Ramos (cell line): ENCODE measurements at regions not wholly inside any gene's neighbourhood (a gene's known extent, or its start where the extent isn't known, plus 50 kb on each side); places are given as distances from the start of the nearest gene placed in this dataset.

Experiments used
- in situ Hi-C: fragments of 300-500 bp; cut with MboI; formaldehyde crosslinking; loops from one replicate; pipeline ENCODE4 v1.14.3; 2022; ENCODE audit warnings: low sequenced_read_pairs; ENCODE audit not compliant: unreplicated experiment

DNA sequence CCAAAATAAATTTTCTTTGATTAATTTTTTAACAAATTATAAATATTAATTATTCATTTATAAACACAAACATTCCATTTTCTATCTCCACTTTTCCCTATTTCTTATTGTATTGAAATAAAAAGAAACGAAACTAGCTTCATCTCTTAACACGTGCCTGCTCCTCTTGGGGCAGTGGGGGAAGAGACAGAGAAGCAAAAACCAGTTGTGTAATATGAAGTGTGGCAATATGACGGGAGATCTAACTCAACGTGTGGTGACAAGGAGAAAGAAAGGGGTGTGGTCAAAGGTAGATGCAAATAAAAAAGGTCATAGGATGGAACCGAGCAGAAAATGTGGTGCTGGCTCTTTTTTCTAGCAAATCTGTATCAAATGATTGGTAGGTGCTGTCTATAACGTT is 106.9 kb upstream of the SLC8A1 start:
- in situ Hi-C loops: loop anchor here (10.0 kb wide), 1 partner anchor 644 kb away; no protein-coding TSS in a partner anchor

DNA sequence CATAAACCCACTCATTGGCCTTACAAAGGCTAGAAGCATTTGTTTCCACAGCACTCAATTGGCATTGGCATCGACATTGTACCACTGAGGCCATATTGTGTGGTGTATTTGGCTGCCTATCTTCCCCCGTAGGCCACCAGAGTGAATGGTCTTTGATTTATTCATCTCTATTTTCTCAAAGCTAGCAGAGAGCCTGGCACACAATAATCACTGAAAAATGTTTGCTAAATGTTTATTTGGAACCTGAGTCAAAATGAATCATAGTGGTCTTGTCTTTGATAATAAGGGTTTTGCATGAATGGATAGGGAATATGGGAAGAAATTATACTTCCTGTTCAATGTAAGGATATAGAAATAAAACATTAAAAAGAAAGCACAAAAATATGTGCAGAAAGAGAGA is 107.3 kb upstream of the SLC8A1 start:
- in situ Hi-C loops: loop anchor here (10.0 kb wide), 1 partner anchor 644 kb away; no protein-coding TSS in a partner anchor

DNA sequence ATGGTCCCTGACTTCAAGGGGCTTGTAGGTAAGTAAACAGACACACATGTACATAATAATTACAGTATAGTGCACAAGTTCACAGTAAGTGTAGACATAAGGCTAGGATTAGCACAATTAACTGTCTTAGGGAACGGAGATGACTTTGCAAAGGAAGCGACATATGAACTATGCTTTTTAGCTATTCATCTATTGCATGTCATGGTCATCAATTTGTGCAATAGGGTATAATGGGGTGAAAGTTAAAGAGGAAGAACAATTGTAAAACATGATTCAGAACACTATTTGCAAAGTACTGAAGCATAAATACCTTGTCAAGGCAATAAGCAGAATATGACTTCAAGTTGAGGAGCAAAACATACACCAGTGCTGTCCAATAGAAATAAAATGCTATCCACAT is 112.3 kb upstream of the SLC8A1 start:
- in situ Hi-C loops: no loop called here

DNA sequence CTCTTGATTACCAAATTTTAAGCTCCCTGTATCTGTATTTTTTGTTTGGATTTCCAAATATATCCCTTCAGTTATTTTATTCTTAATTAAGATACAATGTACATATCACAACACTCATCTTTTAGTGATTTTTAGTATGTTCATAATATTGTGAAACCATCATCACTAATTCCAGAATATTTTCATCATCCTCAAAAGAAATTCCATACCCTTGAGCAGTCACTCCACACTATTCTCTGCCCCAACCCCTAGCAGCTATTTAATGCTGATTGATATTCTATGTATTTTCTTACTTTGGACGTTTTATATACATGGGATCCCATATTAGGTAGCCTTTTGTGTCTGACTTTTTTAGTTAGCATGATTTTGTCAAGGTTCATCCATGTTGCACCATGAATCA is 127.4 kb upstream of the SLC8A1 start:
- in situ Hi-C loops: no loop called here

DNA sequence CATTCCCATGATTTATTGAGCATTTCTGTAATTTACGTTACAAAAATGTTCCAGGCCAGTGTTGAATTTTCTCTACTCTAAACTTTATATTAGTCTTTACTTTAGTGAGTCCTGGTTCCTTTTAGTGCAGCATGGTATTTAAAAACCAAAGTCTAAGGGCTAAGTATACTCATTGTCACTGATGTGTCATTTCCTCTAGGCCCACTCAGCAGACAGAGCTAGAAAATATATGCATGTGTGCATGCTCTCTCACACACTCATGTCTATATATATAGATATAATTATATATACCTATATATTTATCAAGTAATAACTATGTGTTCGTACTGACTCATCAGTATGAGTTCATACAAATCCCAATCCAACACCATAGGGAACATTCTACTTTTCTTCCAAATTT is 132.5 kb upstream of the SLC8A1 start:
- in situ Hi-C loops: no loop called here

DNA sequence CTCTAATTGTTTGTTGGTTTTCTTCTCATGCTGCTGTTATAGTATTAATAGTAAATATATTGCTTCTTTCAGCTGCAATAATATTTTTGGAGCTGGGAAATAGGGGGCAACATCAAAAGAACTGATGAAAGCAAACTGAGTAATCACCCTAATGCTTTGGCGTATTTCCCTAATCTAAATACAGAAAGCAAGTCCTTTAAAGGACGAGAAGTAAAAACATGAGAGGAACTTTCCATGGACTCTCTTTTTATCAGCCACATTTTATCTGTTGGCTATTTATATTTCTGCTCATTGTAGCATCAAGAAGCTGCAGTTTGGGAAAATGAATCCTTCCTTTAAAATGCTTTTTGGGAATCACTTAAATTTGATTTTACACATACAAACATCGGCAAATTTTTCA is 139.9 kb upstream of the SLC8A1 start:
- in situ Hi-C loops: no loop called here

DNA sequence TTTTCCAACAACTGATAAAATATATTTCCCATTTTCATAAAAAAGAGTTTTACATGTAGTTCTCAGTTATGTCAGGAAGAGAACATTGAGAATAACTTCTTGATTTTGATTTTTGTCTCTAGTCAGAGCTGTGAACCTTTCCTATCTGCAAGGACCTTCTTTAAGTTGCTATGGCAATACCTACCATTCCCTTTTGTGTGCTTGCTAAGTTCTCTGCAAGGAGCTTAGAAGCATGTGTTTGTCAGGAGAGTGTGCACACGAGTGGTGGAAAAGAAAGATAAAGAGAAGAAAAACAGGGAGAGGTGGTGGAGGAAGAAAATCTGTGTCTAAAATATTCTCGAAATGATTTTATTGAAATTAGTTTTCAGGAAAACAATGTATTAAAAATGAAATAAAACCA is 140.3 kb upstream of the SLC8A1 start:
- in situ Hi-C loops: no loop called here

DNA sequence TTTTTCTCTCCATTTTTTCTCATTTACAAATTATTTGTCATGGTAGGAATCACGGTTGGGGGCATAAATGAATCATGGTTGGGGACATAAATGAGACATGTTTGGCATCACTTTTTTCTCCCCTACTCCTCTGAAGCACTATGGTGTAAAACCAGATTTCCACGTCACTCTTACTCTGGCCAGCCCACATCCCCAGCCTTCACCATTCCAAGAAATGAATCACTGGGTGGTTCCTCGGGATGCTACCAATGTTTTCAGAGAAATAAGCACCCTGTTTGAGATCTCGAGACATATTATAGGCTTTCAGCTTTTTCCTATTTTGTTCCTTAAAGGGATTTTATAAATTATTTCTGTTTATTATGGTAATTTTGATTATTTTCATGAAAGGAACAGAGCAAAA is 155.0 kb upstream of the SLC8A1 start:
- in situ Hi-C loops: no loop called here

DNA sequence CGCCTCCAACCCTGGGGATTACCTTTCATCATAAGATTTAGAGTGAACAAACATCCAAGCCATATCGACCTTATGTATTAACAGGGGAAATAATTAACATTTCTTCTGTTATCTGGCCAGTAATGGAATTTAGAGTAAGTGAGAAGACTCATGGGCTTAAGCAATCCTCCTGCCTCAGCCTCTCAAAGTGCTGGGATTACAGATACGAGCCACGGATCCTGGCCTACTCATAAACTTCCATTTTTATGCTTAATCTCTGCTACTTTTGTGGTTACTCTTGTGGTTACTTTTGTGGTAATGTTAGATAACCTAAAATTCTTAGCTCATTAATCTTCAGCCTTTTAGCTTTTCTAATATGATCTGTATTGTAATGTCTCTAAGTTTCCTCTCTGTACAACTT is 159.3 kb upstream of the SLC8A1 start:
- in situ Hi-C loops: no loop called here

DNA sequence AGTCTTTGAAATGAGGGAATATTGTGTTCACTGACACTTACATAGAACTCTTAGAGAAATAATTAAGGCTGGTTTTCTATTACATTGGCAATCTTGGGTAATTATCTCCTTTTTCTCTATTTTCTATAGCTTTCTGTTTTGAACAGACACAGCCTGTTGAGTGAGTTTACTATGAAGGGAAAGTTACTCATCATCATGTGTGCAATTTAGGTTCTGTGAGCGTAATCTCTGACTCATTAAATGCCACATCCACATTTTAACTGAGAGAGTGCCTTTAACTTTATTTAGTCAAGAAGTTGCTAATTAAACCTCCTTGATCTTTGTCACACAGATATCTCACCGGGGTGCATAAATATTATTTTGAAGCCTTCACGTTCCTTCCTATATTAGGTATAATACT is 174.0 kb upstream of the SLC8A1 start:
- in situ Hi-C loops: no loop called here

DNA sequence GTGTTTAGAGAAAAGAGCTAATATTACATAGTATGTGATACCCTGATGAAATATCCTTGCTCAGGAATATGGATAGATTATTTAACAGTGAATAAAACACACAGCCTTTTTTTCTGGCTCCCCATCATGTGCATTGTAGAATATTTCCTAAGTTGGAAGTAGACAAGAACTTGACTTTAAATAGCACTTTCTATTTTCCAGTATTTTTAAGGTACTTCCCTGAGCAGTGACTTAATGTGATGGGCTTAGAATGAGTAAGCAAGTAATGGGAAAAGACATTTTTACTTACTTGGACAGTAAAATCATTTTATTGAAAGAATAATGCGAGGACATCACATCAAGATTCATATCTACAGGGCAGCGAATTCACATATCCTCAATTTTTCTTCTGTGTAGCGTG is 176.7 kb upstream of the SLC8A1 start:
- in situ Hi-C loops: no loop called here

DNA sequence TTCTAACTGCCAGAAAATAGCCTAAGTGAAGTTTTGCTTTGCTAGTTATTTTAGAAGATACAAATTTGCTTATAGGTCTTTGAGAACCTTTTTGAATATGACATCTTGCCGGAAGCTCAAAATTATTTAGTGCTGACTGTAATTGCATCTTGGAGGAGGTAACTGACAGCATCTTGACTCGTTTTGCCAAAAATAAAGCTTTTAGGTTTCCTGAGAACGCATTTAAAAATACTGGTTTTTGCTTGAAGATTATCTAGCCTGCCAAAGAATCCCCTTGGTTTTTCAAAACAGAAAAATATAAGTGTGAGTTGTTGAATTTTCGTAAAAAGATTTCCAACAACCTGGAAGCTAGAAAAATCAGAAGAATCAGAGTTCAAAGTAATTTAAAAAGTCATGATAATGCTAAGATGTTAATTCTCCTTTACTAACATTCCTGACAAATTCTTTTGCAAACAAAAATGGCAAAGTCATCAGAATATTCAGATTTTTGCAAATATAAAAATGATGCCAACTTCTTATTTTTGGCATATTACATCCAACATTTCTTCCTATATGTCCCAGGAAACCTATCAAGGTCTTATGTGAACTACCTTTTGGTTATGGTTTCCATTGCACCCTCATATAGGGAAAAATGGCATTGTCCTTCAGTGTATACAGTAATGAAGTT is 178.0 kb upstream of the SLC8A1 start:
- in situ Hi-C loops: no loop called here

DNA sequence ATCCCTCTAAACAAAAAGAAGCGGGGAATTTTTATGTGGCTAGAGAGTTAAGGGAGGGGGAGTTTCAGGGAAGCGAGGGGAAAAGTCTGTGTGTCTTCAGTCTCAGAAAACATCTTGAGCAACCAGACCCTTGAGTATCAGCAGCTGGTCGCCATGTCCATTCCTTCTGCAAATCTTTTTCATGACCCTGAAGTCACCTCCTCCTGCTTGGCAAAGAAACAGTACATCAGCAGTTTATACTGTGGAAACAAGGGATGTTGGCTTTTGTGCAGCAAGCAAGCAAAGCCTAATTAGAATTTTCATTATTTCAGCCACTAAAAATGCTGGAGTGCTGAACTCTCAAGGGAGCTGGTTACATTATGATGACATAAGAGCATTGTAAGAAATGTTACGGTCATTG is 187.4 kb upstream of the SLC8A1 start:
- in situ Hi-C loops: no loop called here

DNA sequence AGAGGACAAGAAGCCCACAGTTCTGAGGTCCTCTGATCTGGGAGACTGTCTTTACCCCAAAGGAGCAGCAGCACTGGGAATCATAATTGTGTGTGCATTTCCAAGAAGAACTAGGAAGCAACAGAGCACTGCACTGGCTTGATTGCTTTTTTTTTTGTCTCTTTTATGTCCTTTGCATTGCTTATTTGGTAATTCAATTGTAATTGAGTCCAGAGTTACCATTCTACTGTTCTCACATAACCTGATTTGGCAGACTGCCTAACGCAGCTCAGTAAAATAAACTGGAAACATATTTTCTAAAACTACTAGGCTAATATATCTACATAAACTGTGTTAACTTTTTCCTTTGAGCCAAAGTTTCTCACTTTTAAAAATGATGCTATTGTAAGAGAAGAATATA is 190.3 kb upstream of the SLC8A1 start:
- in situ Hi-C loops: no loop called here

DNA sequence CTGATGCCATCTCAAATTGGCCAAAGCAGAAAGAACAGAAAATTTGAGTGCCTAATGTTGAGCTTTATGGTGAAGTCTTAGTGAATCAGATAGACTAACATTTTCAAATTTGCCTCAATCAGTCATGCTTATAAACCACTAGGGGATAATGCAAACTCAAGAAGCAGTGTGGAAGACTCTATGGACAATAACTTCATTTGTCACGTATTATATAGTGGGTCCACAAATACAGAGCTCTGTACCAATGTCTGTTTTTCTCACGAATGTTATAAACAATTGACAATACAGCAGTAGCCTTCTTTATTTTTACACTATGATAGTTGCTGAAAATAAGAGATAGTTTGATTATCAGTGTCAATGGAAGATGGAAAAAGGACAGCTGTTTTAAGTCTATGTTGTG is 190.8 kb upstream of the SLC8A1 start:
- in situ Hi-C loops: no loop called here

DNA sequence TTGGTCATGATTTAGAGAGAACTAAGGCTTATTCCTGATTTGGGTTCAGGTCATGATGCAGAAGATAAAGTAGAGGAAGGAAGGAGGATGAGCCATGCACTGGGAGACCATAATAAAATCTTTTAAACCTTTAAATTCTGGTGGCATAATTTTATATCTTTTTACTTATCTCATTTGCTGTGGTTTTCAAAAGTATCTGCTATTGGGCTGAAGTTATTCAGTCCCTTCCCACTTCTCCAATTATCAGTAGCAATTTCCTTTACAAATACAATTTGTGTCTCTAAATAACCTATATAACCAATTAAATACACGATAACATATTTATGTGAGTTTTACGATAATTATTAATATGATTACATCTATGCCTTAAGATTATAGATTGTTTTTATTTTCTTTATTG is 194.8 kb upstream of the SLC8A1 start:
- in situ Hi-C loops: no loop called here

DNA sequence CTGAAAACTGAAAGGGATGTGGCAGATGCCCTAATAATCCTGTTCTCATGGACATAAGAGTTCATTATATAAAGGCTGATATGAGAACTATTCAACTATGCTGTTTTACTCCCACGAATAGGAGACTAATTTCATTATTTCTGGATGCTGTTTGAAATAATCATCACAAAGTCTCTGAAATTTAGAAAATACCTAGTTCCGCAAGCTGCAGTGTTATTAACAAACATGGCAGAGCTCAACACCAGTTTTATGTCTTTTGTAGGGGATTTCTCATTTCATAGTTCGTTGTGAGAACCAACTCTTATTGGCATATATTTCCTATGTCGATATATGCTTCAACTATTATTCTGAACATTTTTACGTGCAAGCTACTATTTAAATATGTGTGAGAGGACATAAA is 200.3 kb upstream of the SLC8A1 start:
- in situ Hi-C loops: no loop called here

DNA sequence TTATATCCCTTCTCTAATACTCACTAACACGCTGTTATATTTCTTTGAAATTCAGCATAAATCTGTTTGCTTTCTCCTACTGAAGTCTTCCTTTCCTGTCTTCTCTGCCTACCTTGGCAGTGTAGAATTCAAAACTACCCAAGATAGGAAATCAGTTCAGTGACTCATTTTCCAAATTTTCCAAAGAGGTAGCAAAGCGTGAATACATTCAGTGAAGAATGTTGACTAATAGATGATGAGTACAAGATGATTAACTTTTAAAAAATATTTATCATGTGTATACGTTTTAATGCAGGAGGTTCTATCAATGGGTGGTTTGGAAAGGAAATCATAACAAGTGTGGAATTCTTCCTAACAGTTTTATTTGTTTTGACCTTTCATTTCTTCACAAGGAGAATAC is 201.9 kb upstream of the SLC8A1 start:
- in situ Hi-C loops: no loop called here

DNA sequence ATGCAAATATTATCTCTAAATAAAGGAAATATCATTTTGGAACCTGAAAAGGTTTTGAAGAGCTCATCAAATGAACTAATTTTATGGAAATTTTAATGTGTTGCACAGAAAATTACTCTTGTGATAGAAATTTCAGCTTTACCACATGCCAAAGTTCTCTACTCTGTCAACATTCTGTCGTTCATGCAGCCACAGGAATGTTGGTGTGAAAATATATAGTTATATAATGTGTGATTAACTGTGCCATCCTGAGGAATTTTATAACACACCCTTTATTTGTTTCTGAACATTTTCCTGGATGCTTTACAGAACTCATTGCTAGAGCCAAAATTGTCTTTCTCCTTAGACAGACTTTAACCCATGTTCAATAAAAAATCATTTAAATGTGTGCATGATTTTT is 202.5 kb upstream of the SLC8A1 start:
- in situ Hi-C loops: no loop called here

DNA sequence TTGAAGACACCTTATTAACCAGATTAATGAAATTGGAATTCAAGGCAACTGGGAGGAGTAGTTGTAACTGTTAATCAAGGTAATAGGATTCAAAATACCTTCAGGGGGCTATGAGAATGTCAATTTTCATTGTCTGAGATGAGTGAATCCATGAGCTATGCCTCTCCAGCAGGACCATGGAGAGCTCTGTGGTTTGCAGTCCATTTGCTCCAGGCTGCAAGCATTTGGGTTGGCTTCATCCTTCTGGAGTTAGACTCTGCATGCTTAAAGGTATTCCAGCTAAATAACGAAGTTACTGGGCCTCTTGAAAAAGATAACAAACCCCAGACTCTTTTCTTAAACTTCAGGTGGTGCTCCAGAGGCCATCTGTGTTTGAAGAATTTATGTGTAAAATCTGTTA is 207.1 kb upstream of the SLC8A1 start:
- in situ Hi-C loops: no loop called here

DNA sequence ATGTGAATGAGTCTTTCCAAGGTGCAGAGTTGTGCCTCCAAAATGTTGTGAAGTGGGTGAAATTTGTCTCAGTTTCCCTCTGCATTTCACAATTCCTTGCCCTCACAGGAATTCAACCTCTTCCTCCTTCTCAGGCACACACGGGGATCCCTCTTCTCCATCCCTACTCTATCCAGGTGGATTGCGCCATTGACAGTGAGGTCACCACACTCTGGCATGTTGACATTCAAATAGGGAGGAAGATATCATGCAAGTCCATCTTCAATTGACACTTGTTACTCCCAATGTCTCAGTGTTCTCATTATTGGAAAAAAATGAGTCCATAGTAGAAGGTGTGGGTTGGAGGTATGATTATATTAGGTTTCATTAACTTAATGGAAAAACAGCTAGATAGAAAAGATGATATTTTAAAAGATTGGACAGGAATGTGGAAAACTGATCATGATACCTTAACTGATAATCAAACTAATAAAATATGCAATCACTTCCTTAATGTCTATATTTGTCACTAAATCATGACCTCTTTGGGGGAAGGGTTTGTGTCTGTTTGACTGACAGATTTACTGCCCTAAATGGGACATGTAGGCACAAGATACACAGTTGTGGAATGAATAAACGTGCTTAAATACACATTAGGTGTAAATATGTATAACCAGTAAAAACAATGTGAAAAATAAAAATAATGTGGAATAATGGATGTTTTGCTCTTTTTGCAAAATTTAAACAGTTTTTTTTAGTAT is 213.8 kb upstream of the SLC8A1 start:
- in situ Hi-C loops: no loop called here

DNA sequence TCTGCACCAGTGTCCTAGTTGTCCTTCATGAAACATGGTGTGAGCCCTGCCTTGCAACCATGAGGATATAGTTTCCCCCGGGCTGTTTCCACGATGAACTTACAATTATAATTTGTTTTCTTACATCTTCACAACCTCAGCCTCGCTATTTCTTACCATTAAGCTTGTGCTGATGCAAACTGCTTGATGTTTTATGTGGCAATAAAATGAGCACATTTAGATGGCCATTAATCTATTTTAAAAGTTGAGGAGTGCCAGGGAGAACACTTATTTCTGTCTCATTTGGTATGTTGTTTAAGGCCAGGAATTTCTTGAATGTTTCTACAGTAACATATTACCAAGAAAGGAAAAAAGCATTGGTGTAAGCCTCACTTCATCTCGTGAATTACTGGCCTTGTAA is 214.5 kb upstream of the SLC8A1 start:
- in situ Hi-C loops: no loop called here
